Endodermal cell (in vitro differentiated cells): ENCODE measurements at regions not wholly inside any gene's neighbourhood (a gene's known extent, or its start where the extent isn't known, plus 50 kb on each side); places are given as distances from the start of the nearest gene placed in this dataset.
"Not testable (repeated sequence)": the region's sequence is repeated elsewhere in the genome, so short reads cannot be mapped to it uniquely, and the experiment has no call there.

ENCODE experiments used
- DNase-seq: peaks from one replicate; pipeline ENCODE4 v3.0.0-alpha.2; 2017
- H3K27ac ChIP-seq: 2 replicates; pipeline ENCODE4 v1.5.1; 2013; ENCODE audit warnings: mild to moderate bottlenecking, low read depth, low read length, moderate library complexity
- H3K27me3 ChIP-seq: 2 replicates; pipeline ENCODE4 v1.6.1; 2013; ENCODE audit warnings: mild to moderate bottlenecking, low read length, moderate library complexity; ENCODE audit not compliant: insufficient read depth, control insufficient read depth, poor library complexity, severe bottlenecking
- H3K36me3 ChIP-seq: 2 replicates; pipeline ENCODE4 v1.7.0; 2013; ENCODE audit warnings: mild to moderate bottlenecking, low read length, moderate library complexity; ENCODE audit not compliant: control insufficient read depth, insufficient read depth
- H3K4me1 ChIP-seq: one replicate; pipeline ENCODE4 v1.7.0; 2013; ENCODE audit warnings: low read length; ENCODE audit not compliant: control insufficient read depth, insufficient read depth
- H3K4me3 ChIP-seq: 2 replicates; pipeline ENCODE4 v1.5.1; 2013; ENCODE audit warnings: mild to moderate bottlenecking, low read length, moderate library complexity
- H3K9ac ChIP-seq: 2 replicates; pipeline ENCODE4 v1.6.1; 2013; ENCODE audit warnings: mild to moderate bottlenecking, low read length, moderate library complexity; ENCODE audit not compliant: poor library complexity, severe bottlenecking; ENCODE audit errors: extremely low read depth
- H3K9me3 ChIP-seq: 2 replicates; pipeline ENCODE4 v1.6.1; 2013; ENCODE audit warnings: mild to moderate bottlenecking, low read length, moderate library complexity; ENCODE audit not compliant: control insufficient read depth
- H3K27ac Mint-ChIP-seq: 2 replicates; pipeline ENCODE4 v1.8.0; 2020; ENCODE audit warnings: mixed read lengths
- H3K27me3 Mint-ChIP-seq: 2 replicates; pipeline ENCODE4 v1.8.0; 2021; ENCODE audit warnings: mild to moderate bottlenecking, mixed read lengths; ENCODE audit not compliant: insufficient read depth
- H3K36me3 Mint-ChIP-seq: 2 replicates; pipeline ENCODE4 v1.8.0; 2020; ENCODE audit warnings: low read depth, mixed read lengths
- H3K4me1 Mint-ChIP-seq: 2 replicates; pipeline ENCODE4 v1.8.0; 2020; ENCODE audit warnings: mixed read lengths
- H3K4me3 Mint-ChIP-seq: 2 replicates; pipeline ENCODE4 v1.8.0; 2020; ENCODE audit warnings: mild to moderate bottlenecking, moderate library complexity, mixed read lengths
- H3K9me3 Mint-ChIP-seq: 2 replicates; pipeline ENCODE4 v1.8.0; 2020; ENCODE audit warnings: mild to moderate bottlenecking, mixed read lengths
- CTCF ChIP-seq: fragments of 200-600 bp; sonication (generic); conservative IDR thresholded peaks from 2 replicates; pipeline ENCODE4 v1.5.0; 2021; ENCODE audit warnings: antibody characterized with exemption, mild to moderate bottlenecking
- WGBS, 2 experiments: methylation state at CpG; one replicate each; pipeline versions ENCODE4 v1.1.5 to v1.1.7; 2013; ENCODE audit warnings: missing lambda C conversion rate in 2 of 2, mixed read lengths in 1 of 2; ENCODE audit not compliant: insufficient coverage in 1 of 2, insufficient read length in 1 of 2; 5-methylcytosine and 5-hydroxymethylcytosine counted together

DNA sequence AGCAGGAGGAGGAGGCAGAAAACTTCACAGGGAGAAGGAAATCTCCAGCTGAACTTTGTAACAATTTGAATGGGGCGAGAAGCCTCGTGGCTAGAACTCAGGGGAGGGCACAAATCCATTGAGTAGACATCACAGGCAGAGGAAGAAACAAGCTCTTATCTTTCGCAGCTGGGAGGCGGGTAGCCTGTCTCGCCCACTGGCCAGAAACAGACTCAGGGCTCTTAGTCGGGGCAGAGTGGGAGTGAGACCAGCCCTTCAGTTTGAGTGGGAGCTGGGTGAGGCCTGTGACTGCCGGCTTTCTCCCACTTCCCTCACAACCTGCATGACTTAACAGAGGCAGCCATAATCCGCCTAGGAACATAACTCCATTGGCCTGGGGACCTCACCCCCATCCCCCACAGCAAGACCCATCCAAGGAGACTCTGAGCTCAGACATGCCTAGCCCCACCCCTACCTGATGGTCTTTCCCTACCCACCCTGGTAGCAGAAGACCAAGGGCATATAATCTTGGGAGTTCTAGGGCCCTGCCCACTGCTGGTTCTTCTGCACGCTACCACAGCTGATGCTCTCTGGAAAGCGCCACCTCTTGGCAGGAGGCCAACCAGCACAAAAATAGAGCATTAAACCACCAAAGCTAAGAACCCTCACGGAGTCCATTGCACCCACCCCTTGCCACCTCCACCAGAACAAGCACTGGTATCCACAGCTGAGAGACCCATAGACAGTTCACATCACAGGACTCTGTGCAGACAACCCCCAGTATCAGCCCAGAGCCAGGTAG is 77.8 kb upstream of the LMNTD1 start:
- H3K27me3 ChIP-seq, H3K4me1 ChIP-seq, H3K27ac ChIP-seq: not testable (repeated sequence)
- peak overlapping the region; percentile 51 for H3K9ac ChIP-seq
- Mint-ChIP-seq H3K4me1 (peaks cover 38% of the 10 kb centered on the region), H3K36me3 (peaks cover 18% of the 10 kb centered on the region), H3K27me3 (peaks cover 20% of the 10 kb centered on the region), H3K27ac (peak overlapping the region; percentile 89), H3K9me3 (peaks cover 38% of the 10 kb centered on the region), H3K4me3 (peak overlapping the region; percentile 62)
- H3K4me3 ChIP-seq = peak overlapping the region; percentile 86
- peaks cover 11% of the 10 kb centered on the region for H3K36me3 ChIP-seq
- 57 to 68% methylated on average over 5 to 11 of the region's 11 CpGs for WGBS, 2 experiments
- peak; percentile 85 for DNase-seq
- peak; percentile 74 for TF ChIP-seq CTCF
- peaks cover 28% of the 10 kb centered on the region for H3K9me3 ChIP-seq

DNA sequence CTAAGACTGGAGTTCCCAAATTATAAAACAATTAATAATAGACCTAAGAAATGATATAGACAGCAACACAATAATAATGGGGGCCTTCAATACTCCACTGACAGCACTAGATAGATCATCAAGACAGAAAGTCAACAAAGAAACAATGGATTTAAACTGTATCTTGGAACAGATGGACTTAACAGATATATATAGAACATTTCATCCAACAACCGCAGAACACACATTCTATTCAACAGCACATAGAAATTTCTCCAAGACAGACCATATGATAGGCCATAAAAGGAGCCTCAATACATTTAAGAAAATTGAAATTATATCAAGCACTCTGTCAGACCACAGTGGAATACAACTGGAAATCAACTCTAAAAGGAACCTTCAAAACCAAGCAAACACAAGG is 80.1 kb upstream of the LMNTD1 start:
- peaks cover 21% of the 10 kb centered on the region for H3K27me3 Mint-ChIP-seq
- not testable (repeated sequence) for H3K27me3 ChIP-seq, H3K9ac ChIP-seq, H3K4me3 ChIP-seq, H3K27ac Mint-ChIP-seq, H3K4me1 ChIP-seq, H3K27ac ChIP-seq, DNase-seq, H3K4me3 Mint-ChIP-seq, H3K36me3 ChIP-seq
- 94% methylated on average over 1 of the region's 1 CpG; no CpG with 5 or more reads in 1 of the 2 experiments for WGBS, 2 experiments
- peaks cover 38% of the 10 kb centered on the region for H3K4me1 Mint-ChIP-seq
- peaks cover 15% of the 10 kb centered on the region for H3K36me3 Mint-ChIP-seq
- H3K9me3 ChIP-seq = peaks cover 30% of the 10 kb centered on the region
- peaks cover 47% of the 10 kb centered on the region for H3K9me3 Mint-ChIP-seq

GRCh38 chr12:25637752-25638151 is 84.7 kb upstream of the LMNTD1 start:
- H3K4me3 ChIP-seq = no peak overlapping the region
- Mint-ChIP-seq H3K4me1 (no peaks in the 10 kb centered on the region), H3K27me3 (peaks cover 21% of the 10 kb centered on the region), H3K36me3 (peaks cover 9% of the 10 kb centered on the region), H3K4me3 (no peak overlapping the region), H3K9me3 (peaks cover 41% of the 10 kb centered on the region), H3K27ac (no peak overlapping the region)
- no peaks in the 10 kb centered on the region for H3K36me3 ChIP-seq
- H3K9me3 ChIP-seq = peaks cover 26% of the 10 kb centered on the region
- no peak overlapping the region for H3K9ac ChIP-seq
- no peaks in the 10 kb centered on the region for H3K4me1 ChIP-seq
- no peak for DNase-seq
- no peak overlapping the region for H3K27ac ChIP-seq
- no peak for TF ChIP-seq CTCF
- H3K27me3 ChIP-seq = no peaks in the 10 kb centered on the region
